ENCODE measurements at regions not wholly inside any gene's neighbourhood (a gene's known extent, or its start where the extent isn't known, plus 50 kb on each side); places are given as distances from the start of the nearest gene placed in this dataset.

DNA sequence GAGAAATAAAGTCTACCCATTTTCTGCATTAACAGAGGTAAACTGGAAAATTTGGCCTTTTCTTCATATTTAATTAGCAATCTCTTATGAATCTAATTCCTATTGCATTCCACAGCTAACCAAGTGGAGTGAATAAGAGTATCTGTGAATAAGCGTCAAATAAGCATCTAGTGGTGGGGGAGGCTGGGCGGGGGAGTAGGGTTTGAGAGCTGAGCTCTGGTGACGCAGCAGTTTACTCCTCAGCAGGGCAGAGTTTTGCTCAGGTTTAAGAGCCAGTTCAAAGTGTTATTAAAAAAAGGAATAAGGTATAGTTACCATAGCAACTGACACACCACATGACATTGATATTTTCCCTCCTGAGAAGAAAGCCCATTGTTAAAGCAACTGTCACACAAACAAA is 1346.8 kb upstream of the CELF2 start:
- no peak for DNase-seq (ENCODE audit: low read depth in 1 of 2, low spot score in 1 of 2)
- no peaks in the 10 kb centered on the region for H3K27me3 ChIP-seq (ENCODE audit: insufficient read depth, poor library complexity, severe bottlenecking)
- TF ChIP-seq REST (IDR thresholded peaks at IDR 0.05; ENCODE audit: insufficient replicate concordance, low read depth) (no peak), SPI1 (IDR thresholded peaks at IDR 0.05; ENCODE audit: borderline replicate concordance, low read depth) (no peak), CTCF (IDR thresholded peaks at IDR 0.05; ENCODE audit: insufficient read depth, low read length) (no peak), POLR2AphosphoS5 (IDR thresholded peaks at IDR 0.05; ENCODE audit: low read depth) (no peak), GABPA (IDR thresholded peaks at IDR 0.05; ENCODE audit: low read depth) (no peak)
- no peak overlapping the region for H3K27ac ChIP-seq (replicated peaks)
- no peak overlapping the region for H3K4me3 ChIP-seq (replicated peaks; ENCODE audit: insufficient read depth, low read length)

DNA sequence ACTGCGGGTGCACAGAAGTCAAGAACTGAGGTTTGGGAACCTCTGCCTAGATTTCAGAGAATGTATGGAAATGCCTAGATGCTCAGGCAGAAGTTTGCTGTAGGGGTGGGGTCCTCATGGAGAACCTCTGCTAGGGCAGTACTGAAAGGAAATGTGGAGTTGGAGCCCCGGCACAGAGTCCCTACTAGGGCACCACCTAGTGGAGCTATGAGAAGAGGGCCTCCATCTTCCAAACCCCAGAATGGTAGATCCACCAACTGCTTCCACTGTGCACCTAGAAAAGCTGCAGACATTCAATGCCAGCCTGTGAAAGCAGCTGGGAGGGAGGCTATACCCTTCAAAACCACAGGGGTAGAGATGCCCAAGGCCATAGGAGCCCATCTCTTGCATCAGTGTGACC is 1336.0 kb upstream of the CELF2 start:
- DNase-seq (ENCODE audit: low read depth in 1 of 2, low spot score in 1 of 2): no peak
- Histone ChIP-seq H3K27me3 (ENCODE audit: insufficient read depth, poor library complexity, severe bottlenecking) (no peaks in the 10 kb centered on the region), H3K27ac (replicated peaks) (no peak overlapping the region), H3K4me3 (replicated peaks; ENCODE audit: insufficient read depth, low read length) (no peak overlapping the region)
- no peak for TF ChIP-seq GABPA (IDR thresholded peaks at IDR 0.05; ENCODE audit: low read depth)
- TF ChIP-seq CTCF (IDR thresholded peaks at IDR 0.05; ENCODE audit: insufficient read depth, low read length): no peak
- TF ChIP-seq POLR2AphosphoS5 (IDR thresholded peaks at IDR 0.05; ENCODE audit: low read depth): no peak
- no peak for TF ChIP-seq SPI1 (IDR thresholded peaks at IDR 0.05; ENCODE audit: borderline replicate concordance, low read depth)
- TF ChIP-seq REST (IDR thresholded peaks at IDR 0.05; ENCODE audit: insufficient replicate concordance, low read depth): no peak

DNA sequence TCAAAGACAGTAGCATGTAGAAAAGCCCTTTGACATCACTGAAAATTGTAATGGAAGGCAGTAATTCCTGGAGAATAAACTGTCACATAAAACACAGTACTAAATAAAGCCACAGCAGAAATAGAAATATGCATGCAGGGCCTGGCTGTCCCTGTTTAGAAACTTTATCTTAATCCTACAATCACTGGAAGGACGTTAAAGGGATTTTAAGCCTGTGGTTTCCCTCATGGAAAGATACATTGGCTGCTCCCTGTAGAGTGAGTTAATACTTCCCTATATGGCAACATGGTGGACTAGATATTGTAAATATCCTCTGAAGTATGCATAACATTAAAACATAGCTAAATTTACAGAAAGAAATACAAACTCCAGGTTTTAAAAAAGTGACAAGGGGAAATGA is 1334.9 kb upstream of the CELF2 start:
- DNase-seq (ENCODE audit: low read depth in 1 of 2, low spot score in 1 of 2): no peak
- TF ChIP-seq POLR2AphosphoS5 (IDR thresholded peaks at IDR 0.05; ENCODE audit: low read depth) (no peak), SPI1 (IDR thresholded peaks at IDR 0.05; ENCODE audit: borderline replicate concordance, low read depth) (no peak), GABPA (IDR thresholded peaks at IDR 0.05; ENCODE audit: low read depth) (no peak)
- no peak overlapping the region for H3K27ac ChIP-seq (replicated peaks)
- no peak overlapping the region for H3K4me3 ChIP-seq (replicated peaks; ENCODE audit: insufficient read depth, low read length)
- no peaks in the 10 kb centered on the region for H3K27me3 ChIP-seq (ENCODE audit: insufficient read depth, poor library complexity, severe bottlenecking)

DNA sequence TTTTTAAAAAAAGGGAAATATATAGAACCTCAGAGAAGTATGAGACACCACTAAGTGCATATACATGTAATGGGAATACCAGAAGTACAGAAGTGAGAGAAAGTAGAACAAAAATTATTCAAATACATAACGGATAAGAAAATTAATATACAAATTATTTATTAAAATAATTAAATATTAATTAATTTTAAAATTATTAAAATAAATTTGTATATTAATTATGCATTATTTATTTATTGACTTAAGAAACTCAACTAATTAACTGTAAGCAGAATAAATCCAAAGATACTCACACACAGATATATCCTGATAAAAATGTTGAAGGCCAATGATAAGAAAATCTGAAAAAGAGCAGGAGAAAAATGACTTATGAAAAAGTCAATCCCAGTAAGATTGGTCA is 1333.5 kb upstream of the CELF2 start:
- DNase-seq (ENCODE audit: low read depth in 1 of 2, low spot score in 1 of 2): no peak
- Histone ChIP-seq H3K27ac (replicated peaks) (no peak overlapping the region), H3K27me3 (ENCODE audit: insufficient read depth, poor library complexity, severe bottlenecking) (no peaks in the 10 kb centered on the region), H3K4me3 (replicated peaks; ENCODE audit: insufficient read depth, low read length) (no peak overlapping the region)
- TF ChIP-seq GABPA (IDR thresholded peaks at IDR 0.05; ENCODE audit: low read depth): no peak

DNA sequence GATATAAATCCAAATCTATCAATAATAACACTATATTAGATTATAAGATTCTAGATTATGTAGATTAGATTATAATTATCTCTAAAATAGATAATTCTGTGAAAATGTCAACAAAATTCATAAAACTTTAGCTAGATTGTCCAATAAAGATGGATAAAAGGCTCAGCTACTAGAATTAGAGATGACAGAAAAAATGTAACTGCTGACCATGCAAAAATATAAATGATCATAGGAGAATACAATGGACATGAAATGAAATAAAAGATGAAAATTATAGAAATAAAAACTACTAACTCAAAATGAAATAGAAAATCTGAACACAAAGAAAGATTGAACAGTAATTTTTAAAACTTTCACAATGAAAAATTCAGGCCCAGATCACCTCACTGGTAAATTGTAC is 1332.1 kb upstream of the CELF2 start:
- Histone ChIP-seq H3K27ac (replicated peaks) (no peak overlapping the region), H3K27me3 (ENCODE audit: insufficient read depth, poor library complexity, severe bottlenecking) (no peaks in the 10 kb centered on the region), H3K4me3 (replicated peaks; ENCODE audit: insufficient read depth, low read length) (no peak overlapping the region)
- no peak for DNase-seq (ENCODE audit: low read depth in 1 of 2, low spot score in 1 of 2)
- TF ChIP-seq GABPA (IDR thresholded peaks at IDR 0.05; ENCODE audit: low read depth): no peak
- no peak for TF ChIP-seq POLR2AphosphoS5 (IDR thresholded peaks at IDR 0.05; ENCODE audit: low read depth)
- no peak for TF ChIP-seq CTCF (IDR thresholded peaks at IDR 0.05; ENCODE audit: insufficient read depth, low read length)
- TF ChIP-seq SPI1 (IDR thresholded peaks at IDR 0.05; ENCODE audit: borderline replicate concordance, low read depth): no peak
- no peak for TF ChIP-seq REST (IDR thresholded peaks at IDR 0.05; ENCODE audit: insufficient replicate concordance, low read depth)

Measured in HL-60 (cell line).